Stimulated activated effector memory CD8-positive, alpha-beta T cell treated with anti-CD3 and anti-CD28 coated beads, Interleukin-12 subunit alpha, Interleukin-12 subunit beta, amount 100 ng/mL, for 72 hours (primary cell): ENCODE measurements at regions not wholly inside any gene's neighbourhood (a gene's known extent, or its start where the extent isn't known, plus 50 kb on each side); places are given as distances from the start of the nearest gene placed in this dataset.
"Not testable (repeated sequence)": the region's sequence is repeated elsewhere in the genome, so short reads cannot be mapped to it uniquely, and the experiment has no call there.

Experiments used
- ATAC-seq: fragments of 150-1000 bp; cut with Tn5 transposase; 2 replicates; pipeline ENCODE4 v1.10.0; 2021
- DNase-seq, 2 donors: peaks; one replicate each; pipeline ENCODE4 v3.0.0; 2021 to 2022; ENCODE audit warnings: low spot score in 2 of 2
- H3K27ac Mint-ChIP-seq: one replicate; pipeline ENCODE4 v1.8.0; 2022; ENCODE audit warnings: mild to moderate bottlenecking, mixed read lengths
- H3K36me3 Mint-ChIP-seq: one replicate; pipeline ENCODE4 v1.8.0; 2022; ENCODE audit warnings: mild to moderate bottlenecking, mixed read lengths
- H3K4me1 Mint-ChIP-seq: one replicate; pipeline ENCODE4 v1.8.0; 2022; ENCODE audit warnings: mixed read lengths
- H3K4me3 Mint-ChIP-seq: one replicate; pipeline ENCODE4 v1.8.0; 2022; ENCODE audit warnings: mild to moderate bottlenecking, mixed read lengths
- H3K9me3 Mint-ChIP-seq: one replicate; pipeline ENCODE4 v1.8.0; 2022; ENCODE audit warnings: mixed read lengths

- H3K27ac Mint-ChIP-seq, result no peak overlapping the region
- H3K4me1 Mint-ChIP-seq, result no peaks in the 10 kb centered on the region
- peaks cover 25% of the 10 kb centered on the region for H3K9me3 Mint-ChIP-seq
- no peak for DNase-seq
- no peak for ATAC-seq
- no peak overlapping the region for H3K4me3 Mint-ChIP-seq
- no peaks in the 10 kb centered on the region for H3K36me3 Mint-ChIP-seq
Observed at GRCh38 chr14:83632375-83632774, 1897.6 kb upstream of the FLRT2 start.

- no peaks in the 10 kb centered on the region for H3K36me3 Mint-ChIP-seq
- H3K9me3 Mint-ChIP-seq, result peaks cover 19% of the 10 kb centered on the region
- no peaks in the 10 kb centered on the region for H3K4me1 Mint-ChIP-seq
- no peak overlapping the region for H3K4me3 Mint-ChIP-seq
- no peak for ATAC-seq
- no peak for DNase-seq
- no peak overlapping the region for H3K27ac Mint-ChIP-seq
Observed at GRCh38 chr14:83638748-83639504, 1891.0 kb upstream of the FLRT2 start.

- not testable (repeated sequence) for H3K36me3 Mint-ChIP-seq, H3K4me3 Mint-ChIP-seq, ATAC-seq, DNase-seq, H3K4me1 Mint-ChIP-seq, H3K27ac Mint-ChIP-seq
- peaks cover 16% of the 10 kb centered on the region for H3K9me3 Mint-ChIP-seq
Observed at GRCh38 chr14:83639505-83639875, 1890.5 kb upstream of the FLRT2 start.

DNA sequence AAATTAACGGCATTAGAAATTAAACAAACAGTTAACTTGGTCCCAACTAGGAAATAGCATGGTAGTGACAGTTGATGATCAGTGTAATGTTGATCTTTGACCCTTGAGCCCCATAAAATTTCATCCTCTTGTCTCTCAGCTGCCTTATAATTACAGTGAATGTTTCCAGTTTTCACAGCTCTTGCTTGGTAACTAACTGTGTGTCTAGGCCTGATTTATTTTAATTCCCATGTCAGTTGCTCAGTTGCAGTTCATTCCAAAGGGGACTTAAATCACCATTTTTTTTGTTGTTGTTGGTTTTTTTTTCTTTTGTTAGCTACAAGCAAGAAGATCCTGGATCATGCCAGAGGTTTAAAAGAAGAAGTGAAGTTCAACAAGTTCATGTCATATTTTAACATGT is 1883.7 kb upstream of the FLRT2 start:
- Mint-ChIP-seq H3K36me3 (no peaks in the 10 kb centered on the region), H3K9me3 (peaks cover 8% of the 10 kb centered on the region), H3K4me3 (no peak overlapping the region), H3K27ac (no peak overlapping the region), H3K4me1 (no peaks in the 10 kb centered on the region)
- no peak for DNase-seq
- ATAC-seq, result no peak

DNA sequence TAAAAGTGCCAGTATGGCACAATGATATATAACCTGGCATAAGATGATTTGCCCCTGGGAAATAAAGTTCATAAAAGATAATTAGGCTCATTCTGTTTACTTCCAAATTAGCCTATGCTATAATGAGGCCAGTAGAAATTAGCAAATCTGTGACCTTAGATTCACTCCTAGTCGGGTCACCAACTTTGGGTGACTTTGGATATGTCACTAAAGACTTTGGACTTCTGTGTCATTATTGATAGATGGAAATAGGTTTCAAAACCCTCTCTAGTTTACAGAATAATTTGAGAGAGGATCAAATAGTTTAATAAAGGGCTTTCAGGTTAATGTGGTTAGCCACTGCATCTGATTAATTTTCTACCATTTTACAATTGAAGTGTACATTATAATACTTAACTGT is 1869.3 kb upstream of the FLRT2 start:
- Mint-ChIP-seq H3K4me1 (no peaks in the 10 kb centered on the region), H3K27ac (no peak overlapping the region), H3K9me3 (peaks cover 28% of the 10 kb centered on the region), H3K36me3 (no peaks in the 10 kb centered on the region), H3K4me3 (no peak overlapping the region)
- ATAC-seq, result no peak
- no peak for DNase-seq

- H3K36me3 Mint-ChIP-seq, result no peaks in the 10 kb centered on the region
- DNase-seq (no peak), ATAC-seq (no peak)
- peaks cover 15% of the 10 kb centered on the region for H3K9me3 Mint-ChIP-seq
- no peak overlapping the region for H3K27ac Mint-ChIP-seq
- no peak overlapping the region for H3K4me3 Mint-ChIP-seq
- H3K4me1 Mint-ChIP-seq, result no peaks in the 10 kb centered on the region
Observed at GRCh38 chr14:83664389-83664788, 1865.6 kb upstream of the FLRT2 start.

DNA sequence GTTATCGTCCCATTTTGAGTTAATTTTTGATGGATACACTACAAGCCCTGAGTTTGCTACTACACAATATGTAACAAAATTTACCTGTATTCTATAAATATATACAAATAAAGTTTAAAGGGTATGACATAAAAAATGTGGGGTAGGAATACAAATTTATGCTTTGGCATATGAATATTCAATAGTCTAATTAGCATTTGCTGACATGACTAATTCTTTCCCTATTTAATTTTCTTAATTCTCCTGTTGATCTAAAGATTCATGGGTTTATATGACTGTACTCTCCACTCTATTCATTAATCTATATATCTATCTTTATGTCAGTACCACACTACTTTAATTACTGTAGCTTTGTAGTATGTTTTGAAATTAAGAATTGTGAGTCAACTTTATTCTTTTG is 1840.7 kb upstream of the FLRT2 start:
- Mint-ChIP-seq H3K9me3 (peaks cover 5% of the 10 kb centered on the region), H3K36me3 (no peaks in the 10 kb centered on the region), H3K4me1 (no peaks in the 10 kb centered on the region), H3K27ac (no peak overlapping the region), H3K4me3 (no peak overlapping the region)
- DNase-seq, result no peak
- ATAC-seq, result no peak

GRCh38 chr14:83697099-83697498 is 1832.8 kb upstream of the FLRT2 start:
- Mint-ChIP-seq H3K27ac (no peak overlapping the region), H3K4me3 (no peak overlapping the region)

GRCh38 chr14:83702619-83703018 is 1827.3 kb upstream of the FLRT2 start:
- Mint-ChIP-seq H3K9me3 (peaks cover 21% of the 10 kb centered on the region), H3K36me3 (no peaks in the 10 kb centered on the region), H3K4me1 (no peaks in the 10 kb centered on the region), H3K4me3 (no peak overlapping the region), H3K27ac (no peak overlapping the region)
- no peak for ATAC-seq
- no peak for DNase-seq

More at GRCh38 chr14:83697099-83697498, 1832.8 kb upstream of the FLRT2 start:
- Mint-ChIP-seq H3K9me3 (peaks cover 11% of the 10 kb centered on the region), H3K4me1 (no peaks in the 10 kb centered on the region), H3K36me3 (no peaks in the 10 kb centered on the region)
- no peak for ATAC-seq
- no peak for DNase-seq

- Mint-ChIP-seq H3K4me3 (no peak overlapping the region), H3K4me1 (no peaks in the 10 kb centered on the region), H3K9me3 (peaks cover 17% of the 10 kb centered on the region), H3K36me3 (no peaks in the 10 kb centered on the region), H3K27ac (no peak overlapping the region)
- DNase-seq (no peak), ATAC-seq (no peak)
Observed at GRCh38 chr14:83706231-83706954, 1823.6 kb upstream of the FLRT2 start.

- Mint-ChIP-seq H3K9me3 (peaks cover 17% of the 10 kb centered on the region), H3K4me1 (no peaks in the 10 kb centered on the region), H3K27ac (no peak overlapping the region), H3K4me3 (no peak overlapping the region), H3K36me3 (no peaks in the 10 kb centered on the region)
- ATAC-seq (no peak), DNase-seq (no peak)
Observed at GRCh38 chr14:83707056-83707455, 1822.9 kb upstream of the FLRT2 start.

- no peak overlapping the region for H3K4me3 Mint-ChIP-seq
- H3K36me3 Mint-ChIP-seq, result no peaks in the 10 kb centered on the region
- no peaks in the 10 kb centered on the region for H3K4me1 Mint-ChIP-seq
- H3K9me3 Mint-ChIP-seq, result peaks cover 12% of the 10 kb centered on the region
- no peak overlapping the region for H3K27ac Mint-ChIP-seq
- no peak for DNase-seq
- no peak for ATAC-seq
Observed at GRCh38 chr14:83709116-83709515, 1820.8 kb upstream of the FLRT2 start.

DNA sequence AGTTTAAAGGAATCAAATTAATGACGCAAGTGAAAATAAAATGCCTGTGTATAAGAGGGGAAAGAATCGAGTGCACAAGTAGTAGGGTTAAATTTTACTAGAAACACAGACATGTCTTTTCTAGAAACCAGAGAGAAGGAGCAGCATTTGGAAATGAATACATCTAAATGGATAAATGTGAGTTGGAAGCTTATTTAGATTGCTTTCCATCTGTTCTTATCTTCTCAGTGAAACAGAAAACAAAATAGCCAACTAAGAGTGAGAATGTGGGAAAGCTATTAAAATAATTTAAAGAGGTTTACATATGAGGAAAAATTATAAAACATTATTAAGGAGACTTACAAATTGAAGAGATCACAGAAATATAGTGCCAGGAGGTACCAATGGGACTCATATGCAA is 1818.9 kb upstream of the FLRT2 start:
- H3K27ac Mint-ChIP-seq, result no peak overlapping the region
- no peaks in the 10 kb centered on the region for H3K36me3 Mint-ChIP-seq
- DNase-seq (no peak), ATAC-seq (no peak)
- H3K4me1 Mint-ChIP-seq, result no peaks in the 10 kb centered on the region
- H3K4me3 Mint-ChIP-seq, result no peak overlapping the region
- H3K9me3 Mint-ChIP-seq, result peaks cover 6% of the 10 kb centered on the region

GRCh38 chr14:83712418-83713129 is 1817.4 kb upstream of the FLRT2 start:
- ATAC-seq, result no peak

DNA sequence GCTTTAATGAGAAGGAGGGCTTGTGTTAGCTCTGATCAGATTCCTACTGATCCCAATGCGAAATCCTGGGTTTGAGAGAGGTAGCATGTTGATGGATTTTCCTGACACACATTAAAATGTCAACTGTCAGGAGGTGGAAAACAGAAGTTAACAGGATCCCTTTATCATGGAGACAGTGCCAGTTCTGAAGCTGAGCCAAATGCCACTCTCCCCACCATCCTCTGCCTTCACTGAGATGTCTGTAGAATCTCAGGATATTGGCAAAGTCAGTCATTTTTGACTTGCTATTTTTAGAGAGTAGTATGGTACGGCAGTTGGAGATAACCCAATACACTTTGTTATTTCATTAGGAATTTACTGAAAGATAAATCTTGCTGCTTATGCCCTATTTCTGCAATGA is 1816.2 kb upstream of the FLRT2 start:
- Mint-ChIP-seq H3K36me3 (no peaks in the 10 kb centered on the region), H3K4me1 (no peaks in the 10 kb centered on the region), H3K4me3 (no peak overlapping the region), H3K27ac (no peak overlapping the region), H3K9me3 (peaks cover 6% of the 10 kb centered on the region)
- DNase-seq, result no peak
- ATAC-seq, result no peak

More at GRCh38 chr14:83712418-83713129, 1817.4 kb upstream of the FLRT2 start:
- H3K27ac Mint-ChIP-seq, result no peak overlapping the region
- H3K9me3 Mint-ChIP-seq, result peaks cover 6% of the 10 kb centered on the region
- no peaks in the 10 kb centered on the region for H3K36me3 Mint-ChIP-seq
- H3K4me3 Mint-ChIP-seq, result no peak overlapping the region
- no peak for DNase-seq
- H3K4me1 Mint-ChIP-seq, result no peaks in the 10 kb centered on the region

DNA sequence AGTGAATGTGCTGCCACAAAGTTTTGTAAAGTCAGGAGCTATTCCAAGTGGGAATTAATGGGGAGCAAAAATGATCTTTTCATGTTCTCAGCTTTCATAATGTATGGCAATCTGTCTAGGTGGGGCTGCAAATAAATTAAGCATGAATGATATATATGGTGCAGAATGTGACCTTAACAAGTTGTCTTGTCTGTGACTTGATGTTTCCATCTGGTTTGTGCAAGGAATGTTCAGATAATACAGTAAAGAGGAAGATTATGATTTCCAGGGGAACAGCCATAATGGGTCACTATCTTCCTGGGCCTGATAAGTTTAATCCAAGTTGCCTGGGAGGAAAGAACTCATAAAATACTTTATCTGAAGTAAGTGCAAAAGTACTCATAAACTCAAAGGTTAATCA is 1815.8 kb upstream of the FLRT2 start:
- H3K4me3 Mint-ChIP-seq, result no peak overlapping the region
- peaks cover 2% of the 10 kb centered on the region for H3K9me3 Mint-ChIP-seq
- no peak for DNase-seq
- no peak for ATAC-seq
- H3K36me3 Mint-ChIP-seq, result no peaks in the 10 kb centered on the region
- H3K4me1 Mint-ChIP-seq, result no peaks in the 10 kb centered on the region
- H3K27ac Mint-ChIP-seq, result no peak overlapping the region
